ENCODE measurements at regions not wholly inside any gene's neighbourhood (a gene's known extent, or its start where the extent isn't known, plus 50 kb on each side); places are given as distances from the start of the nearest gene placed in this dataset.

GRCh38 chr13:82713687-82714405 lies 1168.4 kb downstream of the SLITRK1 start:
- TF ChIP-seq CTCF (IDR thresholded peaks at IDR 0.05) (no peak), POLR2A (IDR thresholded peaks at IDR 0.05) (no peak)
